DLD1 (cell line): ENCODE measurements at regions not wholly inside any gene's neighbourhood (a gene's known extent, or its start where the extent isn't known, plus 50 kb on each side); places are given as distances from the start of the nearest gene placed in this dataset.

Experiments used
- in situ Hi-C: cut with HindIII; loops from 2 replicates; pipeline ENCODE4 v1.10.0; 2017; ENCODE audit warnings: low sequenced_read_pairs

- in situ Hi-C loops, result loop anchor here (10.0 kb wide), 1 partner anchor 119 kb away; no protein-coding TSS in a partner anchor
Measured at GRCh38 chr1:22196041-22196440, 53.1 kb upstream of the WNT4 start.

GRCh38 chr1:22196641-22197040 lies 53.7 kb upstream of the WNT4 start:
- in situ Hi-C loops, result loop anchor here (10.0 kb wide), 1 partner anchor 118 kb away; no protein-coding TSS in a partner anchor

- in situ Hi-C loops, result loop anchor here (10.0 kb wide), 1 partner anchor 117 kb away; no protein-coding TSS in a partner anchor
Measured at GRCh38 chr1:22197644-22198043, 54.7 kb upstream of the WNT4 start.

GRCh38 chr1:22201023-22201422 lies 58.1 kb upstream of the WNT4 start:
- in situ Hi-C loops, result no loop called here

- in situ Hi-C loops, result no loop called here
Measured at GRCh38 chr1:22203335-22203734, 60.4 kb upstream of the WNT4 start.

- in situ Hi-C loops, result no loop called here
Measured at GRCh38 chr1:22204057-22204840, 61.4 kb upstream of the WNT4 start.

- in situ Hi-C loops, result no loop called here
Measured at GRCh38 chr1:22204989-22205913, 62.4 kb upstream of the WNT4 start.

GRCh38 chr1:22206551-22207125 lies 63.7 kb upstream of the WNT4 start:
- in situ Hi-C loops, result no loop called here

GRCh38 chr1:22207511-22208267 lies 64.8 kb upstream of the WNT4 start:
- in situ Hi-C loops, result no loop called here

GRCh38 chr1:22208268-22208972 lies 65.5 kb upstream of the WNT4 start:
- in situ Hi-C loops, result no loop called here

GRCh38 chr1:22208973-22209378 lies 66.1 kb upstream of the WNT4 start:
- in situ Hi-C loops, result no loop called here

GRCh38 chr1:22210176-22210575 lies 67.3 kb upstream of the WNT4 start:
- in situ Hi-C loops, result loop anchor here (10.0 kb wide), 1 partner anchor 105 kb away; no protein-coding TSS in a partner anchor

- in situ Hi-C loops, result loop anchor here (10.0 kb wide), 1 partner anchor 106 kb away; no protein-coding TSS in a partner anchor
Measured at GRCh38 chr1:22210636-22211035, 67.7 kb upstream of the WNT4 start.

- in situ Hi-C loops, result loop anchor here (10.0 kb wide), 1 partner anchor 107 kb away; no protein-coding TSS in a partner anchor
Measured at GRCh38 chr1:22211459-22211858, 68.6 kb upstream of the WNT4 start.

- in situ Hi-C loops, result loop anchor here (10.0 kb wide), 1 partner anchor 108 kb away; no protein-coding TSS in a partner anchor
Measured at GRCh38 chr1:22212400-22213233, 69.7 kb upstream of the WNT4 start.

GRCh38 chr1:22216210-22216883 lies 73.5 kb upstream of the WNT4 start:
- in situ Hi-C loops, result loop anchor here (10.0 kb wide), 1 partner anchor 112 kb away; no protein-coding TSS in a partner anchor

GRCh38 chr1:22216966-22217365 lies 74.1 kb upstream of the WNT4 start:
- in situ Hi-C loops, result loop anchor here (10.0 kb wide), 1 partner anchor 112 kb away; no protein-coding TSS in a partner anchor
